IMR-90 (cell line): ENCODE measurements at regions not wholly inside any gene's neighbourhood (a gene's known extent, or its start where the extent isn't known, plus 50 kb on each side); places are given as distances from the start of the nearest gene placed in this dataset.
A peak's percentile ranks its signal among the peaks of the same experiment; 100 is the strongest.

Experiments used
- ATAC-seq: fragments of 200-7000 bp; cut with Tn5 transposase; 2 replicates; pipeline ENCODE4 v1.9.1; 2020; ENCODE audit warnings: low read depth, mild to moderate bottlenecking, moderate library complexity
- BruUV-seq: library from RNA; stranded (reverse); fragments of 400-500 nt; replicated peaks from 2 replicates; lab custom pipeline; 2021; lab: Mats Ljungman, UMichigan
- CTCF ChIA-PET: fragments of 300-600 bp; formaldehyde crosslinking; extraction: SDS; loops from one replicate; lab custom pipeline; 2021; ENCODE audit warnings: antibody characterized with exemption; lab: Yijun Ruan, JAX
- POLR2A ChIA-PET: fragments of 300-600 bp; sonication (Branson Sonifier 250); formaldehyde crosslinking; loops from one replicate; lab custom pipeline; 2022; ENCODE audit warnings: antibody characterized with exemption; ENCODE audit not compliant: unreplicated experiment; lab: Charles Lee
- DNase-seq: peaks from one replicate; pipeline ENCODE4 v3.0.0; 2013
- H2AFZ ChIP-seq: replicated peaks from 2 replicates; pipeline ENCODE3; 2013; ENCODE audit warnings: low read length, mild to moderate bottlenecking; ENCODE audit not compliant: poor library complexity
- H2AK5ac ChIP-seq: 2 replicates; pipeline ENCODE4 v1.6.1; 2013; ENCODE audit warnings: low read depth, low read length, inconsistent platforms
- H2AK9ac ChIP-seq: replicated peaks from 2 replicates; pipeline ENCODE3; 2013; ENCODE audit warnings: mild to moderate bottlenecking, low read depth, low read length, moderate library complexity; ENCODE audit not compliant: poor library complexity
- H2BK120ac ChIP-seq: 2 replicates; pipeline ENCODE4 v1.6.1; 2013; ENCODE audit warnings: low read depth, low read length, inconsistent platforms
- H2BK15ac ChIP-seq: 3 replicates; pipeline ENCODE4 v1.6.1; 2013; ENCODE audit warnings: low read depth, low read length, inconsistent platforms
- H2BK20ac ChIP-seq: 2 replicates; pipeline ENCODE4 v1.6.1; 2013; ENCODE audit warnings: low read depth, mild to moderate bottlenecking, inconsistent platforms, low read length, moderate library complexity
- H2BK5ac ChIP-seq: 2 replicates; pipeline ENCODE4 v1.6.1; 2013; ENCODE audit warnings: mild to moderate bottlenecking, low read depth, low read length, inconsistent platforms; ENCODE audit not compliant: poor library complexity, severe bottlenecking
- H3K14ac ChIP-seq: replicated peaks from 2 replicates; pipeline ENCODE4 v1.6.1; 2013; ENCODE audit warnings: low read depth, low read length, inconsistent platforms
- H3K18ac ChIP-seq: 2 replicates; pipeline ENCODE4 v1.6.1; 2013; ENCODE audit warnings: low read depth, low read length, control low read depth
- H3K23ac ChIP-seq: 2 replicates; pipeline ENCODE4 v1.6.1; 2013; ENCODE audit warnings: low read depth, low read length, inconsistent platforms
- H3K27ac ChIP-seq: 2 replicates; pipeline ENCODE4 v1.5.1; 2013; ENCODE audit warnings: mild to moderate bottlenecking, control low read depth, low read length; ENCODE audit not compliant: insufficient read depth
- H3K27me3 ChIP-seq: 2 replicates; pipeline ENCODE4 v1.6.1; 2013; ENCODE audit warnings: low read length; ENCODE audit not compliant: control insufficient read depth, insufficient read depth
- H3K36me3 ChIP-seq: 2 replicates; pipeline ENCODE4 v1.6.1; 2013; ENCODE audit warnings: low read length, mixed read lengths; ENCODE audit not compliant: control insufficient read depth, insufficient read depth
- H3K4ac ChIP-seq: 2 replicates; pipeline ENCODE4 v1.6.1; 2013; ENCODE audit warnings: low read depth, low read length, inconsistent platforms
- H3K4me1 ChIP-seq: 2 replicates; pipeline ENCODE4 v1.6.1; 2013; ENCODE audit warnings: low read length, mixed read lengths; ENCODE audit not compliant: control insufficient read depth, insufficient read depth
- H3K4me2 ChIP-seq: 2 replicates; pipeline ENCODE4 v1.6.1; 2013; ENCODE audit warnings: low read depth, mild to moderate bottlenecking, control low read depth, low read length, moderate library complexity
- H3K4me3 ChIP-seq: 2 replicates; pipeline ENCODE4 v1.5.1; 2013; ENCODE audit warnings: low read depth, mild to moderate bottlenecking, control low read depth, low read length, moderate library complexity; ENCODE audit not compliant: insufficient read depth
- H3K56ac ChIP-seq: 2 replicates; pipeline ENCODE4 v1.6.1; 2013; ENCODE audit warnings: low read length, inconsistent platforms; ENCODE audit not compliant: insufficient read depth; ENCODE audit errors: extremely low read depth
- H3K79me1 ChIP-seq, 2 experiments: 2 replicates each; pipeline ENCODE4 v1.6.1; 2013; ENCODE audit warnings: low read length in 2 of 2, inconsistent platforms in 1 of 2, low read depth in 1 of 2
- H3K9ac ChIP-seq: 2 replicates; pipeline ENCODE4 v1.6.1; 2013; ENCODE audit warnings: low read depth, low read length, control low read depth
- H3K9me1 ChIP-seq: 2 replicates; pipeline ENCODE4 v1.6.1; 2013; ENCODE audit warnings: low read length, inconsistent platforms; ENCODE audit not compliant: insufficient read depth
- H3K9me3 ChIP-seq: 2 replicates; pipeline ENCODE4 v1.6.1; 2013; ENCODE audit warnings: low read length; ENCODE audit not compliant: control insufficient read depth, insufficient read depth
- H4K20me1 ChIP-seq: 2 replicates; pipeline ENCODE4 v1.6.1; 2013; ENCODE audit warnings: low read length, inconsistent platforms; ENCODE audit not compliant: insufficient read depth
- H4K5ac ChIP-seq: 2 replicates; pipeline ENCODE4 v1.6.1; 2013; ENCODE audit warnings: mild to moderate bottlenecking, low read depth, low read length, control low read depth
- H4K8ac ChIP-seq, 2 experiments: 2 replicates each; pipeline ENCODE4 v1.6.1; 2013; ENCODE audit warnings: low read depth in 2 of 2, low read length in 2 of 2, control low read depth in 1 of 2, inconsistent platforms in 1 of 2
- H4K91ac ChIP-seq: 2 replicates; pipeline ENCODE4 v1.6.1; 2013; ENCODE audit warnings: low read depth, low read length, inconsistent platforms; ENCODE audit not compliant: insufficient read depth
- BHLHE40 ChIP-seq: fragments of 150-350 bp; IDR thresholded peaks from 2 replicates; pipeline ENCODE4 v1.6.1; 2016; ENCODE audit warnings: mild to moderate bottlenecking, low read depth, low read length
- CEBPB ChIP-seq: IDR thresholded peaks from 2 replicates; pipeline ENCODE4 v1.6.1; 2012; ENCODE audit warnings: low read depth, low read length, improper control_type of control experiment
- CHD1 ChIP-seq: IDR thresholded peaks from 2 replicates; pipeline ENCODE4 v1.6.1; 2012; ENCODE audit warnings: low read depth, low read length, improper control_type of control experiment
- CTCF ChIP-seq: conservative IDR thresholded peaks from 2 replicates; pipeline ENCODE4 v1.5.1; 2012; ENCODE audit warnings: mild to moderate bottlenecking, low read depth, low read length, improper control_type of control experiment
- ELK1 ChIP-seq: fragments of 150-350 bp; IDR thresholded peaks from 2 replicates; pipeline ENCODE4 v1.6.1; 2016; ENCODE audit warnings: low read depth, mild to moderate bottlenecking, low read length, moderate library complexity, borderline replicate concordance
- FOS ChIP-seq: fragments of 150-350 bp; IDR thresholded peaks from 2 replicates; pipeline ENCODE4 v1.6.1; 2016; ENCODE audit warnings: low read depth, low read length
- MAFK ChIP-seq: IDR thresholded peaks from 2 replicates; pipeline ENCODE4 v1.6.1; 2012; ENCODE audit warnings: low read depth, low read length, improper control_type of control experiment
- MAZ ChIP-seq: IDR thresholded peaks from 2 replicates; pipeline ENCODE4 v1.6.1; 2012; ENCODE audit warnings: low read depth, mild to moderate bottlenecking, low read length, improper control_type of control experiment, moderate library complexity, borderline replicate concordance
- MXI1 ChIP-seq: IDR thresholded peaks from 2 replicates; pipeline ENCODE4 v1.6.1; 2012; ENCODE audit warnings: low read depth, mild to moderate bottlenecking, low read length, moderate library complexity, borderline replicate concordance
- NFE2L2 ChIP-seq: fragments of 150-350 bp; IDR thresholded peaks from 2 replicates; pipeline ENCODE4 v1.6.1; 2016; ENCODE audit warnings: low read depth, mild to moderate bottlenecking, low read length
- POLR2A ChIP-seq: IDR thresholded peaks from 2 replicates; pipeline ENCODE4 v1.6.1; 2012; ENCODE audit warnings: mild to moderate bottlenecking, low read depth, low read length
- RAD21 ChIP-seq: IDR thresholded peaks from 2 replicates; pipeline ENCODE4 v1.6.1; 2012; ENCODE audit warnings: low read length, improper control_type of control experiment
- RCOR1 ChIP-seq: IDR thresholded peaks from 2 replicates; pipeline ENCODE4 v1.6.1; 2012; ENCODE audit warnings: mild to moderate bottlenecking, low read length, improper control_type of control experiment; ENCODE audit not compliant: insufficient replicate concordance
- RFX5 ChIP-seq: IDR thresholded peaks from 2 replicates; pipeline ENCODE4 v1.8.0; 2012; ENCODE audit warnings: low read depth, mild to moderate bottlenecking, low read length, moderate library complexity
- SMC3 ChIP-seq: fragments of 150-350 bp; IDR thresholded peaks from 2 replicates; pipeline ENCODE4 v1.6.1; 2016; ENCODE audit warnings: low read depth, mild to moderate bottlenecking, antibody characterized with exemption, low read length, moderate library complexity
- USF2 ChIP-seq: fragments of 150-350 bp; IDR thresholded peaks from 2 replicates; pipeline ENCODE4 v1.6.1; 2017; ENCODE audit warnings: mild to moderate bottlenecking, antibody characterized with exemption, low read length, low read depth
- WGBS, 2 experiments: methylation state at CpG; one replicate each; pipeline versions ENCODE4 v1.1.5 to v1.1.7; 2013; ENCODE audit warnings: missing lambda C conversion rate in 2 of 2; ENCODE audit not compliant: insufficient read length in 1 of 2; ENCODE audit errors: extremely low coverage in 2 of 2; 5-methylcytosine and 5-hydroxymethylcytosine counted together
- dilution Hi-C: fragments of 300-500 bp; cut with HindIII; formaldehyde crosslinking; loops from one replicate; pipeline ENCODE4 v1.14.3; 2018; ENCODE audit warnings: low sequenced_read_pairs; ENCODE audit not compliant: unreplicated experiment
- in situ Hi-C: fragments of 300-500 bp; cut with MboI; formaldehyde crosslinking; loops from 3 replicates; pipeline ENCODE4 v1.14.3; 2019; ENCODE audit warnings: low sequenced_read_pairs, inconsistent platforms, mixed read lengths
- intact Hi-C: fragments of 100-400 bp; cut with micrococcal nuclease; formaldehyde crosslinking; loops from 2 replicates; pipeline ENCODE4 v1.10.0; 2022

- Histone ChIP-seq H4K5ac (no peak overlapping the region), H3K36me3 (no peaks in the 10 kb centered on the region), H2BK20ac (no peak overlapping the region), H2AFZ (no peak overlapping the region), H3K27me3 (no peaks in the 10 kb centered on the region), H3K9me3 (no peaks in the 10 kb centered on the region), H3K27ac (no peak overlapping the region), H3K9me1 (peaks cover 5% of the 10 kb centered on the region), H3K23ac (no peak overlapping the region), H3K4ac (peak overlapping the region; percentile 6; the same call in 1 of the 2 replicates), H2BK15ac (no peak overlapping the region), H3K4me3 (no peak overlapping the region), H2AK9ac (no peak overlapping the region), H3K9ac (no peak overlapping the region), H2BK5ac (no peak overlapping the region), H4K20me1 (peaks cover 9% of the 10 kb centered on the region; the same call in 1 of the 2 replicates), H3K56ac (no peak overlapping the region), H3K14ac (no peak overlapping the region), H2AK5ac (peak overlapping the region; percentile 30), H4K8ac (no peak overlapping the region), H3K4me1 (peaks cover 7% of the 10 kb centered on the region; the same call in 1 of the 2 replicates), H2BK120ac (no peak overlapping the region), H3K18ac (no peak overlapping the region), H3K4me2 (no peak overlapping the region), H3K79me1 (peaks cover 0 to 5% of the 10 kb centered on the region in 2 experiments; a peak in 2 of 4 replicates), H4K91ac (no peak overlapping the region)
- in situ Hi-C loops (no loop called here), intact Hi-C loops (no loop called here), dilution Hi-C loops (no loop called here)
- DNase-seq (no peak), ATAC-seq (no peak)
- 83% methylated on average over 1 of the region's 3 CpGs; no CpG with 5 or more reads in 1 of the 2 experiments for WGBS, 2 experiments
- ChIA-PET CTCF (no interaction called here), POLR2A (no interaction called here)
- TF ChIP-seq MXI1 = no peak
- no peak for TF ChIP-seq CEBPB
- TF ChIP-seq MAFK = no peak
- no peak for TF ChIP-seq SMC3
- TF ChIP-seq RFX5 = no peak
- no peak for TF ChIP-seq ELK1
- TF ChIP-seq RCOR1 = no peak
- TF ChIP-seq FOS = no peak
- TF ChIP-seq POLR2A = no peak
- no peak for TF ChIP-seq CHD1
- TF ChIP-seq RAD21 = no peak
- TF ChIP-seq BHLHE40 = no peak
- no peak for TF ChIP-seq USF2
- TF ChIP-seq CTCF = no peak
- TF ChIP-seq MAZ = no peak
- no peak for TF ChIP-seq NFE2L2
- no TSS peak for BruUV-seq
Measured at GRCh38 chr5:142211918-142212317, 103.3 kb downstream of the NDFIP1 start.
